SK-N-SH treated with all-trans-retinoic acid at 6 μM for 48 hours (cell line): ENCODE measurements at regions not wholly inside any gene's neighbourhood (a gene's known extent, or its start where the extent isn't known, plus 50 kb on each side); places are given as distances from the start of the nearest gene placed in this dataset.

Source experiments
- BACH2 ChIP-seq: fragments of 250-450 bp; sonication (Bioruptor Pico); IDR thresholded peaks from 2 replicates; pipeline ENCODE4 v1.9.0; 2021; ENCODE audit warnings: mild to moderate bottlenecking, borderline replicate concordance
- CREB5 ChIP-seq: fragments of 250-450 bp; sonication (Bioruptor Pico); IDR thresholded peaks from 2 replicates; pipeline ENCODE4 v1.5.1; 2020; ENCODE audit warnings: low read depth, mild to moderate bottlenecking, moderate library complexity
- GLIS3 ChIP-seq: fragments of 250-450 bp; sonication (Bioruptor Pico); IDR thresholded peaks from 2 replicates; pipeline ENCODE4 v1.5.0; 2020; ENCODE audit warnings: mild to moderate bottlenecking, moderate library complexity
- ISL1 ChIP-seq: fragments of 250-450 bp; sonication (Bioruptor Pico); IDR thresholded peaks from 2 replicates; pipeline ENCODE4 v2.1.2; 2022; ENCODE audit warnings: mild to moderate bottlenecking, moderate library complexity
- OSR1 ChIP-seq: fragments of 250-450 bp; sonication (Bioruptor Pico); IDR thresholded peaks from 2 replicates; pipeline ENCODE4 v1.8.0; 2022; ENCODE audit warnings: moderate library complexity, mild to moderate bottlenecking, inconsistent platforms
- PATZ1 ChIP-seq: fragments of 250-450 bp; sonication (Bioruptor Pico); IDR thresholded peaks from 2 replicates; pipeline ENCODE4 v1.8.0; 2020; ENCODE audit warnings: mild to moderate bottlenecking, moderate library complexity, borderline replicate concordance
- PPARA ChIP-seq: fragments of 250-450 bp; sonication (Bioruptor Pico); IDR thresholded peaks from 2 replicates; pipeline ENCODE4 v1.5.0; 2020; ENCODE audit warnings: mild to moderate bottlenecking, borderline replicate concordance
- RARB ChIP-seq: fragments of 250-450 bp; sonication (Bioruptor Pico); IDR thresholded peaks from 2 replicates; pipeline ENCODE4 v1.8.0; 2021; ENCODE audit warnings: mild to moderate bottlenecking, moderate library complexity
- SNAI2 ChIP-seq: fragments of 250-450 bp; sonication (Bioruptor Pico); IDR thresholded peaks from 2 replicates; pipeline ENCODE4 v1.5.0; 2020; ENCODE audit warnings: mild to moderate bottlenecking, moderate library complexity
- TCF4 ChIP-seq: fragments of 250-450 bp; sonication (Bioruptor Pico); IDR thresholded peaks from 2 replicates; pipeline ENCODE4 v1.8.0; 2021; ENCODE audit warnings: mild to moderate bottlenecking, moderate library complexity, borderline replicate concordance
- ZFP3 ChIP-seq: fragments of 250-450 bp; sonication (Bioruptor Pico); IDR thresholded peaks from 2 replicates; pipeline ENCODE4 v1.5.0; 2020; ENCODE audit warnings: mild to moderate bottlenecking, moderate library complexity
- ZFP30 ChIP-seq: fragments of 450-650 bp; formaldehyde crosslinking; IDR thresholded peaks from 2 replicates; pipeline ENCODE4 v1.5.0; 2022; ENCODE audit warnings: mild to moderate bottlenecking, moderate library complexity
- ZNF565 ChIP-seq: fragments of 450-650 bp; formaldehyde crosslinking; conservative IDR thresholded peaks from 2 replicates; pipeline ENCODE4 v1.5.0; 2020; ENCODE audit warnings: low read depth, mild to moderate bottlenecking, moderate library complexity

GRCh38 chr19:28526038-28526437 is 686.9 kb downstream of the UQCRFS1 start:
- TF ChIP-seq PATZ1 (CRISPR knock-in tag) (no peak), RARB (no peak), TCF4 (no peak), ZFP30 (CRISPR knock-in tag) (no peak), GLIS3 (CRISPR knock-in tag) (no peak), ZFP3 (CRISPR knock-in tag) (no peak), PPARA (CRISPR knock-in tag) (no peak), ISL1 (CRISPR knock-in tag) (no peak), OSR1 (CRISPR knock-in tag) (no peak), BACH2 (no peak), ZNF565 (CRISPR knock-in tag) (no peak), SNAI2 (CRISPR knock-in tag) (no peak), CREB5 (CRISPR knock-in tag) (no peak)
